Activated CD4-positive, alpha-beta T cell treated with anti-CD3 and anti-CD28 coated beads for 36 hours (primary cell): ENCODE measurements at regions not wholly inside any gene's neighbourhood (a gene's known extent, or its start where the extent isn't known, plus 50 kb on each side); places are given as distances from the start of the nearest gene placed in this dataset.

ENCODE experiments used
- ATAC-seq: fragments of 200-7000 bp; cut with Tn5 transposase; one replicate; pipeline ENCODE4 v1.10.0; 2021; ENCODE audit warnings: mild to moderate bottlenecking, moderate library complexity
- CTCF ChIA-PET: fragments of 350-600 bp; sonication (Branson Sonifier 250); formaldehyde crosslinking; loops from one replicate; lab custom pipeline; 2021; ENCODE audit warnings: antibody characterized with exemption; lab: Charles Lee
- POLR2A ChIA-PET: fragments of 350-600 bp; sonication (Branson Sonifier 250); formaldehyde crosslinking; loops from one replicate; lab custom pipeline; 2021; ENCODE audit warnings: antibody characterized with exemption, inconsistent platforms; lab: Charles Lee
- DNase-seq: peaks from one replicate; pipeline ENCODE4 v3.0.0-alpha.2; 2020
- H3K27ac Mint-ChIP-seq: one replicate; pipeline ENCODE4 v1.8.0; 2021; ENCODE audit warnings: mixed read lengths
- H3K27me3 Mint-ChIP-seq: one replicate; pipeline ENCODE4 v1.8.0; 2021; ENCODE audit warnings: mixed read lengths
- H3K36me3 Mint-ChIP-seq: one replicate; pipeline ENCODE4 v1.8.0; 2021; ENCODE audit warnings: low read depth, mixed read lengths
- H3K4me1 Mint-ChIP-seq: one replicate; pipeline ENCODE4 v1.8.0; 2021; ENCODE audit warnings: mixed read lengths
- H3K4me3 Mint-ChIP-seq: one replicate; pipeline ENCODE4 v1.8.0; 2021; ENCODE audit warnings: mild to moderate bottlenecking, moderate library complexity, mixed read lengths
- H3K9me3 Mint-ChIP-seq: one replicate; pipeline ENCODE4 v1.8.0; 2021; ENCODE audit warnings: low read depth, mixed read lengths
- intact Hi-C, 2 experiments: fragments of 100-400 bp; cut with DNase I in 1 of 2; cut with micrococcal nuclease in 1 of 2; formaldehyde crosslinking; loops; one replicate each; pipeline versions ENCODE4 v1.14.2 to v1.15.1; 2022 to 2024; cut with DNase I, micrococcal nuclease

GRCh38 chr5:148903587-148903986 is 77.2 kb downstream of the ADRB2 start:
- DNase-seq: no peak
- Mint-ChIP-seq H3K27ac (no peak overlapping the region), H3K27me3 (no peaks in the 10 kb centered on the region), H3K36me3 (no peaks in the 10 kb centered on the region), H3K9me3 (no peaks in the 10 kb centered on the region), H3K4me1 (no peaks in the 10 kb centered on the region), H3K4me3 (no peak overlapping the region)
- intact Hi-C loops: no loop called here
- no peak for ATAC-seq
- ChIA-PET CTCF (interaction anchor here (0.6 to 1.1 kb wide), 2 partner anchors 54 to 450 kb away, joined by 3 read pairs; no protein-coding TSS in a partner anchor), POLR2A (no interaction called here)

DNA sequence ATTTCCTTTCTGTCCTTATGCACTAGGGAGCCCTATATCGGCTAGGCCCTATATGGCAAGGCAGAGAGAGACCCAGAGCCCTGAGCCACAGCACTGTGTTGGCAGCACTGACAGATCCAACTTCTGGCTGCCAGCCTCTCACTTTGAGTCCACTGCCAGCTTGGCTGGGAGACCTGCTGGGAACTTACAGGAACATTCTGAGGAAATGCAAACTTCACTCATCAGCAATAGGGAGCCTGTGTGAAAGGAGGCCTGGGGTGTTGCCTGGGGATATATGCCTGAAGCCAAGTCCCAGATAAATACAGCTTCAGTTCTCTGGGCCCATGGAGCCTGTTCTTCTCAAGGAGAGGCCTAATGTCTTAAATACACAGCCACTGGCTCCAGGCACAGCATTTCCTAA is 78.0 kb downstream of the ADRB2 start:
- intact Hi-C loops: no loop called here
- CTCF ChIA-PET: interaction anchor here (1.1 kb wide), 1 partner anchor 53 kb away, joined by 3 read pairs; no protein-coding TSS in a partner anchor
- Mint-ChIP-seq H3K9me3 (no peaks in the 10 kb centered on the region), H3K36me3 (no peaks in the 10 kb centered on the region), H3K4me3 (no peak overlapping the region), H3K4me1 (no peaks in the 10 kb centered on the region), H3K27me3 (no peaks in the 10 kb centered on the region), H3K27ac (no peak overlapping the region)
- no peak for DNase-seq
- POLR2A ChIA-PET: no interaction called here
- ATAC-seq: no peak

GRCh38 chr5:148905541-148905940 is 79.1 kb downstream of the ADRB2 start:
- DNase-seq: no peak
- H3K4me1 Mint-ChIP-seq: no peaks in the 10 kb centered on the region

GRCh38 chr5:148906968-148907367 is 80.6 kb downstream of the ADRB2 start:
- POLR2A ChIA-PET: no interaction called here
- no peak overlapping the region for H3K27ac Mint-ChIP-seq
- intact Hi-C loops: no loop called here
- CTCF ChIA-PET: interaction anchor here (0.9 kb wide), 1 partner anchor 760 kb away, joined by 3 read pairs; no protein-coding TSS in a partner anchor
- no peaks in the 10 kb centered on the region for H3K4me1 Mint-ChIP-seq
- H3K36me3 Mint-ChIP-seq: no peaks in the 10 kb centered on the region
- no peaks in the 10 kb centered on the region for H3K27me3 Mint-ChIP-seq
- ATAC-seq: no peak
- no peak for DNase-seq
- no peaks in the 10 kb centered on the region for H3K9me3 Mint-ChIP-seq
- no peak overlapping the region for H3K4me3 Mint-ChIP-seq

More at GRCh38 chr5:148905541-148905940, 79.1 kb downstream of the ADRB2 start:
- Mint-ChIP-seq H3K9me3 (no peaks in the 10 kb centered on the region), H3K36me3 (no peaks in the 10 kb centered on the region), H3K4me3 (no peak overlapping the region), H3K27ac (no peak overlapping the region), H3K27me3 (no peaks in the 10 kb centered on the region)
- intact Hi-C loops: no loop called here
- ChIA-PET POLR2A (no interaction called here), CTCF (interaction anchor here (0.7 kb wide), 1 partner anchor 11 kb away, joined by 3 read pairs; no protein-coding TSS in a partner anchor)
- ATAC-seq: no peak

GRCh38 chr5:148909040-148909439 is 82.6 kb downstream of the ADRB2 start:
- no peak for ATAC-seq
- POLR2A ChIA-PET: no interaction called here
- Mint-ChIP-seq H3K4me1 (no peaks in the 10 kb centered on the region), H3K27ac (no peak overlapping the region), H3K9me3 (no peaks in the 10 kb centered on the region), H3K27me3 (no peaks in the 10 kb centered on the region), H3K36me3 (no peaks in the 10 kb centered on the region), H3K4me3 (no peak overlapping the region)
- CTCF ChIA-PET: interaction anchor here (1.2 kb wide), 1 partner anchor 126 kb away, joined by 3 read pairs; no protein-coding TSS in a partner anchor
- no peak for DNase-seq
- intact Hi-C loops: no loop called here

DNA sequence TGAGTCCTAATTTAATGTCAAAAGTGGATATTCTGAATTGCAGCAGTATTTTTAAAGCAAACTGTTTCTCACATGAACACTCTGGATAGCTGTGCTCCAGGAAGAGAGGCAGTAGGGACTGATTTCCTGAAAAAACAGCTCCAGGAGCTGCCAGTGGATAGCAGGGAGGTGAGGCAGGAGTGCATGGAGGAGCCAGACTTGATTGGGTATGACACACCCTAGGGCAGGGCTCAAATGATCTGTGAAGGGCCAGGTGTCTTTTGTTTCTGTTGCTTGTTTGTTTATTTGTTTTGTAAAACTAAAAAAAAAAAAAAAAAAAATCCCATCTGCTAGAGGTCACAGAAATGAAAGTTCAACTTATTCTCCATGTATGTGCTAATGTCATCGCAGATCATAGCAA is 83.4 kb downstream of the ADRB2 start:
- no peaks in the 10 kb centered on the region for H3K36me3 Mint-ChIP-seq
- intact Hi-C loops: no loop called here

DNA sequence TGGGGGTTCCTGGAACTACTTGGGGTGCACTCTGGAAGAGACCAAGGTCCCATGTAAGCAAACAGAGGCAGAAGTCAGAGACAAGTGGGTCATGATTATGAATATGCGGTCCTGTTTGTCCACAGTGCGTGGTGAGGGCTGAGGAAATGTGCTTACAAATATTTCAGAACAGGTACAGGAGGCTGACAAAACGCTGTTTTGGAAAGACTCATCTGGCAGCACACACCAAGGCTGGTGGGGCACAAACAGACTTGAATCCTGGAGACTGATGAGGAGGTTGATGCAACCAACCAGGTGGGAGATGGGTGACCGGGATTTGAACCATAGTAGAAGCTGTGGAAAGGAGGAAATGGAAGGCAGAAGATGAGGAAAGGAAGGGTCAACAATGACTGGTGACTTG is 83.8 kb downstream of the ADRB2 start:
- Mint-ChIP-seq H3K27ac (no peak overlapping the region), H3K9me3 (no peaks in the 10 kb centered on the region), H3K4me3 (no peak overlapping the region), H3K36me3 (no peaks in the 10 kb centered on the region), H3K4me1 (no peaks in the 10 kb centered on the region), H3K27me3 (no peaks in the 10 kb centered on the region)
- no peak for DNase-seq
- ATAC-seq: no peak
- intact Hi-C loops: no loop called here
- ChIA-PET POLR2A (no interaction called here), CTCF (interaction anchor here (0.9 to 1.4 kb wide), 2 partner anchors 11 to 47 kb away, joined by 3 to 7 read pairs; no protein-coding TSS in a partner anchor)

More for the DNA sequence above, 83.4 kb downstream of the ADRB2 start:
- no peaks in the 10 kb centered on the region for H3K27me3 Mint-ChIP-seq
- ChIA-PET POLR2A (no interaction called here), CTCF (interaction anchor here (1.4 kb wide), 1 partner anchor 48 kb away, joined by 3 read pairs; no protein-coding TSS in a partner anchor)
- no peak for DNase-seq
- H3K4me1 Mint-ChIP-seq: no peaks in the 10 kb centered on the region
- H3K9me3 Mint-ChIP-seq: no peaks in the 10 kb centered on the region
- no peak overlapping the region for H3K4me3 Mint-ChIP-seq
- ATAC-seq: no peak
- H3K27ac Mint-ChIP-seq: no peak overlapping the region

- no peak for ATAC-seq
Observed at GRCh38 chr5:148910686-148911361, 84.4 kb downstream of the ADRB2 start.

DNA sequence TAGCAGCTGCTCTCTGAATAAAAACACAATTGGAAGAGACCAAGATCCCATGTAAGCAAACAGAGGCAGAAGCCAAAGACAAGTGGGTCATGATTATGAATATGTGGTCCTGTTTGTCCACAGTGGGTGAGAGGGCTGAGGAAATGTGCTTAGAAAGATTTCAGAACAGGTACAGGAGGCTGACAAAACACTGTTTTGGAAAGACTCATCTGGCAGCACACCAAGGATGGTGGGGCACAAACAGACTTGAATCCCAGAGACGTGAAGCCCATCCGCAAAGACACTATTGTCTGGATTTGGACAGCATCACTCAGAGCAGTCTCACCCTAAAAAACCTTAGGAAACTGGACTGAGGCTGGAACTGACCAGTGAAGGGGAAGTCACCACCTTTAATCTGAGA is 85.0 kb downstream of the ADRB2 start:
- no peak for ATAC-seq
- CTCF ChIA-PET: interaction anchor here (0.9 kb wide), 1 partner anchor 12 kb away, joined by 7 read pairs; no protein-coding TSS in a partner anchor

More at GRCh38 chr5:148910686-148911361, 84.4 kb downstream of the ADRB2 start:
- CTCF ChIA-PET: interaction anchor here (0.9 to 1.4 kb wide), 2 partner anchors 11 to 47 kb away, joined by 3 to 7 read pairs; no protein-coding TSS in a partner anchor
- Mint-ChIP-seq H3K27ac (no peak overlapping the region), H3K27me3 (no peaks in the 10 kb centered on the region), H3K4me1 (no peaks in the 10 kb centered on the region), H3K36me3 (no peaks in the 10 kb centered on the region), H3K9me3 (no peaks in the 10 kb centered on the region), H3K4me3 (no peak overlapping the region)
- intact Hi-C loops: no loop called here
- DNase-seq: no peak
- POLR2A ChIA-PET: no interaction called here

DNA sequence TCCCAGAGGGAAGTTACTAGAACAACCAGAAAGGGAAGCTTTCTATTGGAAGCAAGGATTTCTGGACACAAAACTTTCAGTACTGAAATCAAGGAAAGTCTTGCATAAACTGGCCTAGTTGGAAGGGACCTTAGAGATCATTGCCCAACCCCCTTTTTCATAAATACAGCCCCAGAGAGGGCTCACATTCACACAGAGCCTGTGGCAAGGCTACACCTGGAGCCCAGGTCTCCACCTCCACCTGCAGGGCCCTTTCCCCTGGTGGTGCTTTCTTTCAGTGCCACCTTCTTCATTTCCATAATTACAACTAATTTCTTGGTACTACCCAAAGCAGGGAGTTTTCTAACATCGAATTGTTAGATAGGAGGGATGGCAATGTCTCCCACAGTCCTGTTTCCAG is 85.7 kb downstream of the ADRB2 start:
- ATAC-seq: no peak
- H3K4me3 Mint-ChIP-seq: no peak overlapping the region
- ChIA-PET POLR2A (no interaction called here), CTCF (no interaction called here)
- H3K36me3 Mint-ChIP-seq: no peaks in the 10 kb centered on the region
- DNase-seq: no peak
- H3K4me1 Mint-ChIP-seq: no peaks in the 10 kb centered on the region
- no peaks in the 10 kb centered on the region for H3K9me3 Mint-ChIP-seq
- no peak overlapping the region for H3K27ac Mint-ChIP-seq
- intact Hi-C loops: no loop called here
- no peaks in the 10 kb centered on the region for H3K27me3 Mint-ChIP-seq

More for the DNA sequence above, 85.0 kb downstream of the ADRB2 start:
- Mint-ChIP-seq H3K27me3 (no peaks in the 10 kb centered on the region), H3K9me3 (no peaks in the 10 kb centered on the region), H3K36me3 (no peaks in the 10 kb centered on the region), H3K27ac (no peak overlapping the region), H3K4me3 (no peak overlapping the region), H3K4me1 (no peaks in the 10 kb centered on the region)
- POLR2A ChIA-PET: no interaction called here
- DNase-seq: no peak
- intact Hi-C loops: no loop called here

- Mint-ChIP-seq H3K27me3 (peaks cover 2% of the 10 kb centered on the region), H3K9me3 (no peaks in the 10 kb centered on the region), H3K4me3 (no peak overlapping the region), H3K4me1 (no peaks in the 10 kb centered on the region), H3K36me3 (no peaks in the 10 kb centered on the region), H3K27ac (no peak overlapping the region)
- intact Hi-C loops: no loop called here
- DNase-seq: no peak
- CTCF ChIA-PET: interaction anchor here (1.2 kb wide), 1 partner anchor 202 kb away, joined by 3 read pairs; no protein-coding TSS in a partner anchor
- POLR2A ChIA-PET: no interaction called here
- no peak for ATAC-seq
Observed at GRCh38 chr5:148912714-148913398, 86.4 kb downstream of the ADRB2 start.
